OCI-LY7 (cell line): ENCODE measurements at regions not wholly inside any gene's neighbourhood (a gene's known extent, or its start where the extent isn't known, plus 50 kb on each side); places are given as distances from the start of the nearest gene placed in this dataset.

ENCODE experiments used
- BruUV-seq: library from RNA; stranded (reverse); fragments of 400-500 nt; replicated peaks from 2 replicates; lab custom pipeline; 2021; lab: Mats Ljungman, UMichigan
- CTCF ChIA-PET: fragments of 300-600 bp; sonication (Branson Sonifier 250); formaldehyde crosslinking; loops from one replicate; lab custom pipeline; 2022; ENCODE audit warnings: antibody characterized with exemption; ENCODE audit not compliant: unreplicated experiment; lab: Charles Lee
- POLR2A ChIA-PET: fragments of 300-600 bp; sonication (Branson Sonifier 250); formaldehyde crosslinking; loops from one replicate; lab custom pipeline; 2022; ENCODE audit warnings: antibody characterized with exemption; lab: Charles Lee
- DNase-seq: peaks from one replicate; pipeline ENCODE4 v3.0.0-alpha.2; 2015; ENCODE audit warnings: low spot score
- H2AFZ ChIP-seq: fragments of 200-600 bp; sonication (generic), shearing (Covaris generic); 2 replicates; pipeline ENCODE4 v1.6.1; 2014; ENCODE audit warnings: mild to moderate bottlenecking, antibody characterized with exemption, low read length, moderate library complexity
- H3K27ac ChIP-seq: fragments of 200-600 bp; sonication (generic); 2 replicates; pipeline ENCODE4 v1.5.1; 2014; ENCODE audit warnings: mixed run types, low read depth, mild to moderate bottlenecking, moderate library complexity, low read length, inconsistent platforms; ENCODE audit not compliant: poor library complexity, severe bottlenecking
- H3K36me3 ChIP-seq: fragments of 200-600 bp; sonication (generic); 2 replicates; pipeline ENCODE4 v1.6.1; 2014; ENCODE audit warnings: mild to moderate bottlenecking, antibody characterized with exemption, low read length, moderate library complexity, mixed read lengths; ENCODE audit not compliant: insufficient read depth
- H3K4me1 ChIP-seq: fragments of 200-600 bp; sonication (generic); 2 replicates; pipeline ENCODE4 v1.5.1; 2014; ENCODE audit warnings: mild to moderate bottlenecking, low read length; ENCODE audit not compliant: insufficient read depth, poor library complexity, severe bottlenecking
- H3K4me2 ChIP-seq: fragments of 200-600 bp; sonication (generic); 2 replicates; pipeline ENCODE4 v1.6.1; 2014; ENCODE audit warnings: mild to moderate bottlenecking, low read length
- H3K4me3 ChIP-seq: fragments of 200-600 bp; sonication (generic); 2 replicates; pipeline ENCODE4 v1.5.1; 2014; ENCODE audit warnings: mild to moderate bottlenecking, low read depth, low read length; ENCODE audit not compliant: poor library complexity, severe bottlenecking
- H3K79me2 ChIP-seq: fragments of 200-600 bp; sonication (generic); 2 replicates; pipeline ENCODE4 v1.6.1; 2016; ENCODE audit warnings: low read depth, mild to moderate bottlenecking, low read length, moderate library complexity, mixed read lengths; ENCODE audit not compliant: insufficient read depth
- H3K9me2 ChIP-seq: fragments of 200-600 bp; sonication (generic); 2 replicates; pipeline ENCODE4 v1.6.1; 2016; ENCODE audit warnings: mild to moderate bottlenecking, low read length, mixed read lengths; ENCODE audit not compliant: insufficient read depth
- H3K9me3 ChIP-seq: fragments of 200-600 bp; sonication (generic); 2 replicates; pipeline ENCODE4 v1.6.1; 2014; ENCODE audit warnings: mild to moderate bottlenecking, mixed run types, low read length, mixed read lengths
- H4K20me1 ChIP-seq: fragments of 200-600 bp; sonication (generic); 2 replicates; pipeline ENCODE4 v1.6.1; 2014; ENCODE audit warnings: mild to moderate bottlenecking, antibody characterized with exemption, low read length, moderate library complexity, mixed read lengths; ENCODE audit not compliant: insufficient read depth
- EZH2phosphoT487 ChIP-seq: fragments of 200-600 bp; sonication (generic); IDR thresholded peaks from 2 replicates; pipeline ENCODE4 v1.6.1; 2018; ENCODE audit warnings: low read depth, borderline replicate concordance, mild to moderate bottlenecking, mixed run types, antibody characterized with exemption, low read length, moderate library complexity, mixed read lengths
- intact Hi-C: fragments of 100-400 bp; cut with micrococcal nuclease; formaldehyde crosslinking; loops from one replicate; pipeline ENCODE4 v1.10.0; 2022; ENCODE audit not compliant: unreplicated experiment
- TF ChIP-seq, protein P1 (sequence below): fragments of 200-600 bp; sonication (generic); conservative IDR thresholded peaks from 2 replicates; pipeline ENCODE4 v1.5.1; 2014; ENCODE audit warnings: mild to moderate bottlenecking, antibody characterized with exemption, low read length, moderate library complexity, mixed read lengths

GRCh38 chrX:10944136-10944885, 166.8 kb upstream of the HCCS start:
- Histone ChIP-seq H4K20me1 (no peaks in the 10 kb centered on the region), H2AFZ (no peak overlapping the region), H3K4me3 (no peak overlapping the region), H3K79me2 (no peaks in the 10 kb centered on the region), H3K4me2 (no peak overlapping the region), H3K4me1 (no peaks in the 10 kb centered on the region), H3K36me3 (no peaks in the 10 kb centered on the region), H3K27ac (no peak overlapping the region), H3K9me3 (no peaks in the 10 kb centered on the region), H3K9me2 (no peaks in the 10 kb centered on the region)
- POLR2A ChIA-PET, result no interaction called here
- CTCF ChIA-PET, result no interaction called here
- intact Hi-C loops, result no loop called here
- no TSS peak for BruUV-seq
- no peak for DNase-seq
- no peak for TF ChIP-seq EZH2phosphoT487
- TF ChIP-seq, protein P1, sequence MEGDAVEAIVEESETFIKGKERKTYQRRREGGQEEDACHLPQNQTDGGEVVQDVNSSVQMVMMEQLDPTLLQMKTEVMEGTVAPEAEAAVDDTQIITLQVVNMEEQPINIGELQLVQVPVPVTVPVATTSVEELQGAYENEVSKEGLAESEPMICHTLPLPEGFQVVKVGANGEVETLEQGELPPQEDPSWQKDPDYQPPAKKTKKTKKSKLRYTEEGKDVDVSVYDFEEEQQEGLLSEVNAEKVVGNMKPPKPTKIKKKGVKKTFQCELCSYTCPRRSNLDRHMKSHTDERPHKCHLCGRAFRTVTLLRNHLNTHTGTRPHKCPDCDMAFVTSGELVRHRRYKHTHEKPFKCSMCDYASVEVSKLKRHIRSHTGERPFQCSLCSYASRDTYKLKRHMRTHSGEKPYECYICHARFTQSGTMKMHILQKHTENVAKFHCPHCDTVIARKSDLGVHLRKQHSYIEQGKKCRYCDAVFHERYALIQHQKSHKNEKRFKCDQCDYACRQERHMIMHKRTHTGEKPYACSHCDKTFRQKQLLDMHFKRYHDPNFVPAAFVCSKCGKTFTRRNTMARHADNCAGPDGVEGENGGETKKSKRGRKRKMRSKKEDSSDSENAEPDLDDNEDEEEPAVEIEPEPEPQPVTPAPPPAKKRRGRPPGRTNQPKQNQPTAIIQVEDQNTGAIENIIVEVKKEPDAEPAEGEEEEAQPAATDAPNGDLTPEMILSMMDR, result no peak

GRCh38 chrX:10945498-10945897, 165.6 kb upstream of the HCCS start:
- Histone ChIP-seq H3K4me1 (no peaks in the 10 kb centered on the region), H4K20me1 (no peaks in the 10 kb centered on the region), H3K36me3 (no peaks in the 10 kb centered on the region), H2AFZ (no peak overlapping the region), H3K9me3 (no peaks in the 10 kb centered on the region), H3K4me3 (no peak overlapping the region), H3K27ac (no peak overlapping the region), H3K9me2 (no peaks in the 10 kb centered on the region), H3K4me2 (no peak overlapping the region), H3K79me2 (no peaks in the 10 kb centered on the region)
- BruUV-seq, result no TSS peak
- ChIA-PET CTCF (no interaction called here), POLR2A (interaction anchor here (0.7 kb wide), 1 partner anchor 241 kb away, joined by 3 read pairs; no protein-coding TSS in a partner anchor)
- no peak for DNase-seq
- intact Hi-C loops, result no loop called here
- TF ChIP-seq, protein P1, result no peak
- no peak for TF ChIP-seq EZH2phosphoT487

DNA sequence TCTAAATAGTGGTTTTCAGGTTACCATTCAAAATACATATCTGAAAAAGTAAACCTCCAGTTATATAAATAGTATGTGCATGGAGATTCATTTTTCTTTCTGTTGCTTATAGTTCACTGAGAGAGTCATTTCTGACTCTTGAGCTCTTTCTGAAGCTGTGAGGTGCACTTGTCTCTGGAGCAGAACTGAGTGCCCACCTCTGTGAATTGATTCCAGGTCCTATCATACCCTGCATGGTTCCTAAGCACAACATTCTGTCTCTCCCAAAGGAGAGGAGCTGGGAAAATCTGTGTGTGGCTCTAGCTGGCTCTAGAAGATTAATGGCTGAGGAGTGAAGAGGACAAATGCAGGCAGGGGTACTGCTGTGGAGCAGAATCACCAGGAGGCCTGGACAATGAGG, 161.6 kb upstream of the HCCS start:
- H3K9me3 ChIP-seq, result no peaks in the 10 kb centered on the region
- no peaks in the 10 kb centered on the region for H3K4me1 ChIP-seq
- intact Hi-C loops, result no loop called here
- TF ChIP-seq, protein P1, result no peak
- TF ChIP-seq EZH2phosphoT487, result no peak
- H3K4me2 ChIP-seq, result no peak overlapping the region
- no peak overlapping the region for H3K4me3 ChIP-seq
- no peaks in the 10 kb centered on the region for H3K79me2 ChIP-seq
- no peaks in the 10 kb centered on the region for H3K9me2 ChIP-seq
- ChIA-PET CTCF (no interaction called here), POLR2A (interaction anchor here (0.6 kb wide), 1 partner anchor 39 kb away, joined by 3 read pairs; no protein-coding TSS in a partner anchor)
- no peaks in the 10 kb centered on the region for H3K36me3 ChIP-seq
- BruUV-seq, result no TSS peak
- H4K20me1 ChIP-seq, result no peaks in the 10 kb centered on the region
- DNase-seq, result no peak
- no peak overlapping the region for H2AFZ ChIP-seq
- no peak overlapping the region for H3K27ac ChIP-seq
